ENCODE measurements at regions not wholly inside any gene's neighbourhood (a gene's known extent, or its start where the extent isn't known, plus 50 kb on each side); places are given as distances from the start of the nearest gene placed in this dataset.
"Not testable (repeated sequence)": the region's sequence is repeated elsewhere in the genome, so short reads cannot be mapped to it uniquely, and the experiment has no call there.

DNA sequence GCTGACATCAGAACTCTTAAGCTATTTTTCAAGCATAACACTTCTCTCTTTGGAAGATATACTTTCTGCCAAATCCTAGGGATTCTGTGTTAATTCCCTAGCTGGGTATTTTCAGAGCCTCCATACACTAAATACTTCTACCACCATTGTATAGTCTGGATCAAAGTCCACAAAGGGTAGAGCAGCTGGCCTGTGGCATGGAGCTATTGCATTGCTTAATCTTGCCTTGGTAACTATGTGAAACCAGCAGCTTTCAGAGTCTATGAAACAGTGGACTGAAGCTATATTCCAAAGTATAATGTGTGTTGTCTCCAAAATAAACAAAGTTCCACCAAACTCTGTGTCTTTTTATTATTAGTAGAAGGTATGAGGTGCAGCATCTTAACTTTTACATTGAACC, 296.9 kb upstream of the CDH19 start:
- intact Hi-C loops (cut with DNase I) = no loop called here
- H3K36me3 ChIP-seq = no peaks in the 10 kb centered on the region
- DNase-seq (no peak), ATAC-seq (no peak)
- H3K9me3 ChIP-seq = peaks cover 0 to 6% (median 0%) of the 10 kb centered on the region in 11 donors
- H3K4me1 ChIP-seq = no peaks in the 10 kb centered on the region
- no peak overlapping the region for H3K27ac ChIP-seq
- no peaks in the 10 kb centered on the region for H3K27me3 ChIP-seq
- TF ChIP-seq, protein P1, sequence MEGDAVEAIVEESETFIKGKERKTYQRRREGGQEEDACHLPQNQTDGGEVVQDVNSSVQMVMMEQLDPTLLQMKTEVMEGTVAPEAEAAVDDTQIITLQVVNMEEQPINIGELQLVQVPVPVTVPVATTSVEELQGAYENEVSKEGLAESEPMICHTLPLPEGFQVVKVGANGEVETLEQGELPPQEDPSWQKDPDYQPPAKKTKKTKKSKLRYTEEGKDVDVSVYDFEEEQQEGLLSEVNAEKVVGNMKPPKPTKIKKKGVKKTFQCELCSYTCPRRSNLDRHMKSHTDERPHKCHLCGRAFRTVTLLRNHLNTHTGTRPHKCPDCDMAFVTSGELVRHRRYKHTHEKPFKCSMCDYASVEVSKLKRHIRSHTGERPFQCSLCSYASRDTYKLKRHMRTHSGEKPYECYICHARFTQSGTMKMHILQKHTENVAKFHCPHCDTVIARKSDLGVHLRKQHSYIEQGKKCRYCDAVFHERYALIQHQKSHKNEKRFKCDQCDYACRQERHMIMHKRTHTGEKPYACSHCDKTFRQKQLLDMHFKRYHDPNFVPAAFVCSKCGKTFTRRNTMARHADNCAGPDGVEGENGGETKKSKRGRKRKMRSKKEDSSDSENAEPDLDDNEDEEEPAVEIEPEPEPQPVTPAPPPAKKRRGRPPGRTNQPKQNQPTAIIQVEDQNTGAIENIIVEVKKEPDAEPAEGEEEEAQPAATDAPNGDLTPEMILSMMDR (IDR thresholded peaks at IDR 0.05) = no peak
- H3K4me3 ChIP-seq = no peak overlapping the region

DNA sequence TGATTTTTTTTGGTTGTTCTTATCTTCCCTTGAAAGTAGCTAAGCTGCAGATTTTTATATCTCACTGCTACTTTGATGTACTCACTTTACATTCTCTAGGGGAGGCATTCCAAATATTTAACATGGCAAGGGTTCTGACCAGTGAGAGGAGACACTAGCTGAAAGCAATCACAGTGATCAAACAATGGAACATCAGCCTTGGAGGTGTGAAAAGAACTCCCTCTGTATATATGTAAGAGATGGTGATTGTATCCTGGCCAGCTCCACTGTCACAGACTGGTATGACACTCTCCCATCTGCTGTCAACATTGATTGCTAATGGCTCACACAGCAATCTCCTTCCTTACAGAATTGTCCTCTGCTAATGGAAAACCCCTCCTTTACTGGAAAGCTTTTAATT, 291.7 kb upstream of the CDH19 start:
- H3K9me3 ChIP-seq = peaks cover 0 to 6% (median 0%) of the 10 kb centered on the region in 11 donors
- no peaks in the 10 kb centered on the region for H3K27me3 ChIP-seq
- DNase-seq = no peak
- peak in 1 of 8 donors; percentile 20 for ATAC-seq
- H3K27ac ChIP-seq = no peak overlapping the region
- no peak overlapping the region for H3K4me3 ChIP-seq
- H3K4me1 ChIP-seq = no peaks in the 10 kb centered on the region
- TF ChIP-seq, protein P1 (IDR thresholded peaks at IDR 0.05) = no peak
- intact Hi-C loops (cut with DNase I) = no loop called here
- no peaks in the 10 kb centered on the region for H3K36me3 ChIP-seq

DNA sequence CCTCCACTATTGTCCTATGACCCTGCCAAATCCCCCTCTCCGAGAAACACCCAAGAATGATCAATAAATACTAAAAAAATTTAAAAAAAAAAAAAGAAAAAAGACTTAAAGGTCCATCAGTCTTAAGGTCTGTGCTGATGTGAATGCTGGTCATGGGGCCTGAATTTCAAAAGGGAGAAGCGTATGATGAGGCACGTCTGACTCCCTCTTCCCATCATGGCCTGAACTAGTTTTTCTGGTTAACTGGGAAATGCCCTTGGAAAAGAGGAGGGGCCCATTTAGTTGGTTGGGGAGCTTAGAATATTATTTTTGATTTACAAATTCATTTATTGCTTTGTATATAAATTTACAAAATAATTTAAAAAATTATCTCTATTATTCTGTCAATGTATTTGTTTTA, 291.0 kb upstream of the CDH19 start:
- H3K27me3 ChIP-seq = no peaks in the 10 kb centered on the region
- no peak overlapping the region for H3K4me3 ChIP-seq
- peaks cover 0 to 6% (median 0%) of the 10 kb centered on the region in 11 donors for H3K9me3 ChIP-seq
- no peak overlapping the region for H3K27ac ChIP-seq
- no peak for DNase-seq
- ATAC-seq = no peak
- no peaks in the 10 kb centered on the region for H3K4me1 ChIP-seq
- H3K36me3 ChIP-seq = no peaks in the 10 kb centered on the region
- TF ChIP-seq, protein P1 (IDR thresholded peaks at IDR 0.05) = no peak
- intact Hi-C loops (cut with DNase I) = no loop called here
- WGBS, 2 donors = 67 to 79% methylated on average over 2 to 3 of the region's 3 CpGs

DNA sequence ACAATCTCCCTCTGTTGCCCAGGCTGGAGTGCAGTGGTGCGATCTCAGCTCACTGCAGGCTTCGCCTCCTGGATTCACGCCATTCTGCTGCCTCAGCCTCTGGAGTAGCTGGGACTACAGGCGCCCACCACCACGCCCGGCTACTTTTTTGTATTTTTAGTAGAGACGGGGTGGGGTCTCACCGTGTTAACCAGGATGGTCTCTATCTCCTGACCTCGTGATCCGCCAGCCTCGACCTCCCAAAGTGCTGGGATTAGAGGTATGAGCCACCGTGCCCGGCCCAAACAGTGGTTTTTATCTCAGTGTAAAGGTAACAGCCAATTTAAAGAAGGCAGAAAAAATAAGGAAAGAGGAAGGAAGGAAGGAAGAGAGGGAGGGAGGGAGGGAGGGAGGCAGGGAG, 288.5 kb upstream of the CDH19 start:
- WGBS, 2 donors = 92 to 96% methylated on average over 13 of the region's 13 CpGs
- DNase-seq; ATAC-seq; H3K27me3 ChIP-seq; H3K4me1 ChIP-seq; H3K9me3 ChIP-seq; H3K27ac ChIP-seq; H3K4me3 ChIP-seq; intact Hi-C loops (cut with DNase I); H3K36me3 ChIP-seq: not testable (repeated sequence)

DNA sequence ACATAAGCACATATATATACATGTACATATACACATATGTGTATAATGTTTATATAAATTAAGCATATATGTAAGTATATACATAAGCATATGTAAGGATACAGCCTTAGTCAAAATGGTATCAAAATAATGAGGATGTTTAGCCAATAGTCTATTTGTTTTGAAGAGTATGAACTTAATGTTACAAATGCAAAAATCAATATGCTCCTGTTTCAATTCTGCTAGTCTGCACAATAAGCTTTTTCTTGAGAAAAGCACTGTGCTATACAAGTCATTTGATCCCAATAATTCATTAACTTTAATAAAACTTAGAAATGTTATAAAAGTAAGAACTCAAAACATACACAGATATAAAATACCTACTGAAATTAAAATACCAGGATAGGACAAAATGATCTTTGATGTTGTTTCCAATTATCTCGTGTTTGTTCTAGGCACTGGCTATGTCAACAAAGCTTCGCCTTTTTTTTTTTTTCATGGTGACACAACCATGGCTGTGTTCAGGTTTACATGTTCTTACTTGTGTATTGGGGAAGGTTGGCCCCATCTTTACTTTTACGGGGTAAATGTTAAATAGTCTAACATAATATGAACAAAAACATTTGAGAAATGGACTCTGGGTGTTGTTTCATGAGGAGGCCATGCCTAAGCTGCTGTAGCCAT, 271.1 kb upstream of the CDH19 start:
- H3K27ac ChIP-seq = no peak overlapping the region
- intact Hi-C loops (cut with DNase I) = no loop called here
- H3K27me3 ChIP-seq = no peaks in the 10 kb centered on the region
- 58 to 84% methylated on average over 3 of the region's 3 CpGs for WGBS, 2 donors
- ATAC-seq (no peak), DNase-seq (no peak)
- TF ChIP-seq, protein P1 (IDR thresholded peaks at IDR 0.05) = no peak
- H3K9me3 ChIP-seq = no peaks in the 10 kb centered on the region
- H3K36me3 ChIP-seq = no peaks in the 10 kb centered on the region
- no peak overlapping the region for H3K4me3 ChIP-seq
- H3K4me1 ChIP-seq = no peaks in the 10 kb centered on the region

Data from heart right ventricle (tissue), 16 donors.